ENCODE measurements at regions not wholly inside any gene's neighbourhood (a gene's known extent, or its start where the extent isn't known, plus 50 kb on each side); places are given as distances from the start of the nearest gene placed in this dataset.
A peak's percentile ranks its signal among the peaks of the same experiment; 100 is the strongest.
"Not testable (repeated sequence)": the region's sequence is repeated elsewhere in the genome, so short reads cannot be mapped to it uniquely, and the experiment has no call there.

DNA sequence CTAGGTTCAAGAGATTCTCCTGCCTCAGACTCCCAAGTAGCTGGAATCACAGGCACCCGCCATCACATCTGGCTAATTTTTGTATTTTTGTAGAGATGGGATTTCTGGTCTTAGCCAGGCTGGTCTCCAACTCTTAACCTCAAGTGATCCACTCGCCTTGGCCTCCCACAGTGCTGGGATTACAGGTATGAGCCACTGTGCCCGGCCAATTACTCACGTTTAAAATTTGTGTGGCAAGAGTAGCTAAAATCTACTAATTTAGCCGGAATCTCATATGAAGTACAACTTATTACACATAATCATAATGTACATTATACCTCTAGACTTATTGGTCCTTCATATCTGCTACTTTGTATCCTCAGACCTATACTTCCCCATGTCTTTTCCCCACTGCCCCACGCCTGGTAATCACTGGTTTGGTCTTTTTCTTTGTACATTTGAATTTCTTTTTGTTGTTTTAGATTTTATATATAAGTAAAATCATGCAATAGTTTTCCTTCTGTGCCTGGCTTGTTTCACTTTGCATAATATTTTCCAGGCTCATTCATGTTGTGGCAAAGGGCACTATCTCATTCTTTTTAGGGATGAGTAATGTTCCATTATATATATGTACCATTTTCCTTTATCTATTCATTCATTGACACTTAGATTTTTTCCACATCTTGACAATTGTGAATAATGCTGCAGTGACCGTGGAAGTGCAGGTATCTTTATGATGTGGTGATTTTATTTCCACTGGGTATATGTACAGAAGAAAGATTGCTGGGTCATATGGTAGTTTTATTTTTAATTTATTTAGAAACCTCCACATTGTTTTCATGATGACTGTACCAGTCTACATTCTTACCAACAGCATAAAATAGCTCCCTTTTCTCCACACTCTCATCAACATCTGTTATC, 605.0 kb upstream of the CBLB start:
- Mint-ChIP-seq H3K4me1 (ENCODE audit: low read depth) (peaks cover 19% of the 10 kb centered on the region), H3K9me3 (peaks cover 30% of the 10 kb centered on the region), H3K36me3 (ENCODE audit: insufficient read depth) (no peaks in the 10 kb centered on the region), H3K4me3 (no peak overlapping the region), H3K27me3 (ENCODE audit: low read depth) (no peaks in the 10 kb centered on the region)
- ATAC-seq, result peak; percentile 84 to 90
- no peak for DNase-seq

DNA sequence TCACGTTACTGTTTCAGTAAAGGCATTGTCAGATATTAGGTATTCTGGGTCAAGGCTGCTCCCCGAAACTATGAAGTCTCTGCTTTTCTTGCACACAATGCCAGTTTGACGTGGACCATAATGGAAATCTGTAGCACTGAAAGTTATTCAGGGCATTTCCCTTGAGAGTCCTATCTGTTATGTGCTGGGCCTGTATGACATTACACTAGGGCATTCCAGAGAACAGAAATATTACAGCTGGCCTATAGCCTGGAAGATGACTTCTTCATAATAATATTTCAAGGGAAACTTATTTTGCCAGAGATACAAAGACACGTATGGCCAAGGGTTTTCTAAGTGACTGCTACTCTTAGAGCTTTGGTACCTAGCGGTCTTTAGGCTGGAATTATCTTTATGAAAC, 613.6 kb upstream of the CBLB start:
- H3K4me1 Mint-ChIP-seq (ENCODE audit: low read depth), result no peaks in the 10 kb centered on the region
- H3K27me3 Mint-ChIP-seq (ENCODE audit: low read depth), result no peaks in the 10 kb centered on the region
- H3K36me3 Mint-ChIP-seq (ENCODE audit: insufficient read depth), result no peaks in the 10 kb centered on the region
- DNase-seq (no peak), ATAC-seq (no peak)
- H3K4me3 Mint-ChIP-seq, result no peak overlapping the region
- peaks cover 21% of the 10 kb centered on the region for H3K9me3 Mint-ChIP-seq

DNA sequence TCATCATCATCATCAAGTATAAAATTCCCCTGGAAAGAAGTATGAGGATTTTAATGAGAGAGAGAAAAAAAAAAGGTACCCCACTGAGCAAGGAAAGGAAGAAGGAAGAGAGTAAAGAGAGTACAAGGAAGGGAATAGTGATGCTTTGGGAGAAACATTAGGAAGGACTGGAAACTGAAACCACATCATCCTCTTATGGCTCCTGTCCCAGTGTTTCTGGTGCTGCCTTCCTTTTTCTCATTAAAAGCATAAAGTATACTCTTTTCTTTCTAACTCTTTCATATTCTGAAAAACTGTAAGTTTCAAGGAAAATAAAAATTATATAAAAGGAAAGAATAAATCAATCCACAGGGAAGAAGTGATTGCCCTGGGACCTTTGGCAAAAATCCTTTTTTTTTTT, 616.4 kb upstream of the CBLB start:
- H3K9me3 Mint-ChIP-seq, result no peaks in the 10 kb centered on the region
- H3K27me3 Mint-ChIP-seq (ENCODE audit: low read depth), result no peaks in the 10 kb centered on the region
- ATAC-seq, result no peak
- H3K36me3 Mint-ChIP-seq (ENCODE audit: insufficient read depth), result no peaks in the 10 kb centered on the region
- no peak overlapping the region for H3K4me3 Mint-ChIP-seq
- no peaks in the 10 kb centered on the region for H3K4me1 Mint-ChIP-seq (ENCODE audit: low read depth)
- no peak for DNase-seq

DNA sequence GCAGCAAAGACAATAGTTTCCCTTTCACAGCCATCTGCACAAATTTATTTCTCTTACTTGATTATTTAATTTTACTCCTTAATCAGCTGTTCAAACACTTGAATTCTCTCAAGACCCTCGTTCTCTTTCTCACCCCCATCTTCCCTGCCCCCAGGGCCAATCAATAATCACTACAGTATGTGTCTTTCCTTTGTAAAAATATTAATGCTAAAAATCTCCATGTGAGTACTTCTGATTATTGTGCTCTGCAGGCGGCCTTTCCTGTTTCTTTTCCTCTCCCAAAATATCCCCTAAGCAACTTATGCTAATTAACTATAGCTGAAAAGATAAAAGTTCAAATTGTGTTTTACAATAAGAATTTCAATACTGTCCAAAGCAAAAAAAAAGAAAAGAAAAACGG, 617.0 kb upstream of the CBLB start:
- H3K36me3 Mint-ChIP-seq (ENCODE audit: insufficient read depth), result no peaks in the 10 kb centered on the region
- no peaks in the 10 kb centered on the region for H3K27me3 Mint-ChIP-seq (ENCODE audit: low read depth)
- no peaks in the 10 kb centered on the region for H3K9me3 Mint-ChIP-seq
- DNase-seq (no peak), ATAC-seq (no peak)
- no peaks in the 10 kb centered on the region for H3K4me1 Mint-ChIP-seq (ENCODE audit: low read depth)
- H3K4me3 Mint-ChIP-seq, result no peak overlapping the region

DNA sequence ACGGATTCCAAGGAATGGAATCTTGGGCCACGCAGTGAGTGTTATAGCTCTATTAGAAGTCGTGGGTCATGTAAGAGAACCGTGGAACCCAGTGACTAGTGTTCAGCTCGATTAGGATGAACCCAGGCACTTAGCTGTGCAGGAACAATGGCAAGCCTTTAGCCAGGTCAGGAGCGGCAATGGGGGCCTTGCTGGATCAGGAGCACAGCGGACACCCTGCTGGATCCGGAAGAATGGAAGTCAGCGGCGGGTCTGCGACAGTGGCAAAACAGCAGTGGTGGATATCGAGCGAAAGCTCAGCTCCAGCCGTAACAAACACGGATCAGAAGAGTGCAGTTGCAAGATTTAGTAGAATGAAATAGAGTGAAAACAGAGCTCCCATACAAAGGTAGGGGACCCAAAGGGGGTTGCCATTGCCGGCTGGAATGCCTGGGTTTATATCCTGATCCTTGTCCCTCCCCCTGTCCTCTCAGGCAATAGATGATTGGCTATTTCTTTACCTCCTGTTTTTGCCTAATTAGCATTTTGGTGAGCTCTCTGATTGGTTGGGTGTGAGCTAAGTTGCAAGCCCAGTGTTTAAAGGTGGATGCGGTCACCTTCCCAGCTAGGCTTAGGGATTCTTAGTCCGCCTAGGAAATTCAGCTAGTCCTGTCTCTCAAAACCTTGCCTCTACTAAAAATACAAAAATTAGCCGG, 618.3 kb upstream of the CBLB start:
- not testable (repeated sequence) for H3K9me3 Mint-ChIP-seq; H3K27me3 Mint-ChIP-seq (ENCODE audit: low read depth); H3K4me3 Mint-ChIP-seq; ATAC-seq; H3K36me3 Mint-ChIP-seq (ENCODE audit: insufficient read depth); DNase-seq; H3K4me1 Mint-ChIP-seq (ENCODE audit: low read depth)

DNA sequence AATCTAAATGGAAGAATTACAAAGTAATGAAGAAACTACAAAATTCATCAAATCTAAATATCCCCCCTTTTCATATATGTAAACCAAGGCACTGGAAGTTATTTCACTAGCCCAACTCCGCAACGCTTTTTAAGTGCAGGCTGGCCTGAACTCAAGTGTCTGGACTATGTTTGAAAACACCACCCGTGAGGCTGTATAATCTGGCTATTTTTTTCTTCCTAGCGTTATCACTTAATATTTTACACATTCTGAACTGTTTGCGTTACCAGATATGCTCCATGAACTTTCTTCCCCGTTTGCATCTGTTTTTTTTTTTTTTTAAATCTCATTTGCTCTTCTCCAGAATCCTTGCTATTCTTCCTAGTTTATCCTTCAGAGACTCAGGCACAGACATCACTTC, 619.5 kb upstream of the CBLB start:
- no peaks in the 10 kb centered on the region for H3K9me3 Mint-ChIP-seq
- ATAC-seq, result no peak
- H3K27me3 Mint-ChIP-seq (ENCODE audit: low read depth), result no peaks in the 10 kb centered on the region

DNA sequence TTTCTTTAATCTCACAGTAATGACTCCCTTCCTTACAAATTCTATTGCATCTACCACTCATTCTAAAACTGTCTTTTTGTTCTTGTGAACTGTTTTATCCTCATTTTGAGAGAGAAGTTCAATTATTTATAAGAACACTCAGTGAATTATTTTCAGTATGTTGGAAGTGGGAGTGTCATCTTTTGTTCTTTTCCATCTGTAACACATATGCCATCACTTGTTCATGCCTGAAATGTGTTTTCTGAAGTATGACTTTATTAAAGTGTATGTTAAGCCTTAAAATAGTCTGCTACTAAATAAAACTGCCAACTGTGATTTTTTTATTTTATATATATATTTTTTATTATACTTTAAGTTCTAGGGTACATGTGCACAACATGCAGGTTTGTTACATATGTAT, 623.0 kb upstream of the CBLB start:
- Mint-ChIP-seq H3K4me1 (ENCODE audit: low read depth) (no peaks in the 10 kb centered on the region), H3K4me3 (no peak overlapping the region), H3K9me3 (no peaks in the 10 kb centered on the region), H3K27me3 (ENCODE audit: low read depth) (no peaks in the 10 kb centered on the region), H3K36me3 (ENCODE audit: insufficient read depth) (no peaks in the 10 kb centered on the region)
- no peak for DNase-seq
- ATAC-seq, result no peak

More for the DNA sequence above, 619.5 kb upstream of the CBLB start:
- no peaks in the 10 kb centered on the region for H3K36me3 Mint-ChIP-seq (ENCODE audit: insufficient read depth)
- no peak for DNase-seq
- no peak overlapping the region for H3K4me3 Mint-ChIP-seq
- no peaks in the 10 kb centered on the region for H3K4me1 Mint-ChIP-seq (ENCODE audit: low read depth)

DNA sequence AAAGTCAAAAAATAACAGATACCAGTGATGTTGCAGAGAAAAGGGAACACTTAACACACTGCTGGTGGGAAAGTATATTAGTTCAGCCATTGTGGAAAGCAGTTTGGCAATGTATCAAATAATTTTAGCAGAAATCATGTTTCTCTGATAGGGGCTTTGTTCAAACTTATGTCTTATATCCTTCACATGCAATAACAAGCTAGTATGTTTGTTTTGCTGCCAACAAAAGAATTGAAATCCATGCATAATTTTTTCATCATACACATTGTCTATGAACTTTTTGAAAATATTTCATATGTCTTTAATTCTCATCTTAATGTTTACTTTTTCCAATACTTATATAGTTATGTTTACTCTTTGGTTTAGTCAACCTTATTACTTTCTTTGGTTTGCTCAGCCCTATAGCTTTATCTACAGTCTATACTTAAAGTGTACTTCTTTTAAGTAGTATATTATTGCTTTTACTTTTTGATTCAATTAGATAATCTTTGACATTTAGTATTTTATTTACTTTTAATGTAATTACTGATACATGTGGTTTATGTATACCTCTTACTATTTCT, 639.6 kb upstream of the CBLB start:
- H3K36me3 Mint-ChIP-seq (ENCODE audit: insufficient read depth), result no peaks in the 10 kb centered on the region
- no peak overlapping the region for H3K4me3 Mint-ChIP-seq
- ATAC-seq (no peak), DNase-seq (no peak)
- H3K4me1 Mint-ChIP-seq (ENCODE audit: low read depth), result no peaks in the 10 kb centered on the region
- no peaks in the 10 kb centered on the region for H3K27me3 Mint-ChIP-seq (ENCODE audit: low read depth)
- no peaks in the 10 kb centered on the region for H3K9me3 Mint-ChIP-seq

DNA sequence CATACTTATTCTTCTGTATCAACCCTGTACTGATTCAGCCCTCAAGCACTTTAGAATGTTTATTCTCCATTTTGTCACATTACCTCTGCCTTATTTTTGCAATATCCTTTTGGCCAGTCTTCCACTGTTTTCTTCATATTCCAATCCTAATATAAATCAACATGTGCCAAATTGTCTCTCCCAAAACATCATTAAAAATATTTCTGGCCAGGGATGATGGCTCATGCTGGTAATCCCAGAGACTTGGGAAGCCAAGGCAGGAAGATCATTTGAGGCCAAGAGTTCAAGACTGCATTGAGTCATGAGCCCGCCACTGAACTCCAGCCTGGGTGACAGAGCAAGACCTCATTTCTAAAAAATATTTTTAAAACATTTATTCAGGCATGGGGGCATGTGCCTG, 641.4 kb upstream of the CBLB start:
- Mint-ChIP-seq H3K9me3 (no peaks in the 10 kb centered on the region), H3K4me1 (ENCODE audit: low read depth) (no peaks in the 10 kb centered on the region), H3K36me3 (ENCODE audit: insufficient read depth) (no peaks in the 10 kb centered on the region), H3K4me3 (no peak overlapping the region), H3K27me3 (ENCODE audit: low read depth) (no peaks in the 10 kb centered on the region)
- DNase-seq (no peak), ATAC-seq (no peak)

DNA sequence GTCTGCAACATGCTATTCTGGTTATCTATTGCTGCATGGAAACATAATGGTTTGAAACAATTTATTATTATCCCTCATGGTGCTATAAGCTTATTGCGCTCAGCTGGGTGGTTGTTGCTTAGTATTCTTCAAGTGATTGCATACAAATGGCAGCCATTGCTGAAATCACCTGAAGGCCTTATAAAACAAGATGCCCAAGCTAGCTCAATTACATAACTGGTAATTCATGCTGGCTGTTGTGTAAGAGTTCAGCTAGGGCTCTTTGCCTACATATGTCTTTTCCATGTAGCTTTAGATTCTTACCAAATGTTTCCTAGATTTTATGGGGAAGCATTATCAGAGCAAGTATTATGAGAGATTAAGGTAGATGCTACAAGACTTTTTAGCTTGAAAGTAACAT, 644.0 kb upstream of the CBLB start:
- no peaks in the 10 kb centered on the region for H3K27me3 Mint-ChIP-seq (ENCODE audit: low read depth)
- no peak for ATAC-seq

DNA sequence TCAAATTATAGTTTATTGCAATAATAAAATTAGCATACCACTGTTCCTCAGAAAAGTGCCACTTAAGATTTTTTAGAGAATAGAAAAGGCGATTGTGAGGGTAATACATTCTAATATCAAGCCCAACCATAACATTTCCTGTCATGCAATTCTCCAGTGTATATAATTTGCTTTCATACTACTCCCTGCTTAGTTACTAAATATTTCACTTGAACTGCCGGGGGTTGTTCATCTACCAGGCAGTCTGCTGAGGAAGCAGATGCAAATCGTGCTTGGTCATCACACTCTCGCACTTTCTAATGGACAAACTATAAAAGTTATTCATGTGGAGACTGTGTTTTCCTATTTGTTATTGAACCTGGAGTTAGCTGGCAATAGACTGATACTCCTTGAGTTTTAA, 645.6 kb upstream of the CBLB start:
- H3K4me3 Mint-ChIP-seq, result no peak overlapping the region
- ATAC-seq (no peak), DNase-seq (no peak)
- no peaks in the 10 kb centered on the region for H3K9me3 Mint-ChIP-seq
- H3K27me3 Mint-ChIP-seq (ENCODE audit: low read depth), result no peaks in the 10 kb centered on the region
- H3K4me1 Mint-ChIP-seq (ENCODE audit: low read depth), result no peaks in the 10 kb centered on the region
- H3K36me3 Mint-ChIP-seq (ENCODE audit: insufficient read depth), result no peaks in the 10 kb centered on the region

More for the DNA sequence above, 644.0 kb upstream of the CBLB start:
- H3K4me3 Mint-ChIP-seq, result no peak overlapping the region
- H3K4me1 Mint-ChIP-seq (ENCODE audit: low read depth), result no peaks in the 10 kb centered on the region
- no peak for DNase-seq
- no peaks in the 10 kb centered on the region for H3K36me3 Mint-ChIP-seq (ENCODE audit: insufficient read depth)
- H3K9me3 Mint-ChIP-seq, result no peaks in the 10 kb centered on the region

DNA sequence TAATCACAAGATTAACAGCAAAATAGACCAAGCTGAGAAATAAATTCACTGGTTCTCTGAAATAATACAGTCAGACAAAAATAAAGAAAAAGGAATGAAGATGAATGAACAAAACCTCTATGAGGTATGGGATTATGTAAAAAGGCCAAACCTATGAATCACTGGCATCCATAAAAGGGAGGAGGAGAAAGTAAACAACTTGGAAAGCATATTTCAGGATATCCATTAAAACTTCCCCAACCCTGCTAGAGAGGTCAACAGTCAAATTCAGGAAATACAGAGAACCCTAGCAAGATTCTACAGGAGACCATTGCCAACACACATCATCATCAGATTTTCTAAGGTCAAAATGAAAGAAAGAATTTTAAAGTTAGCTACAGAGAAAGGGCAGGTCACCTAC, 649.7 kb upstream of the CBLB start:
- Mint-ChIP-seq H3K9me3 (no peaks in the 10 kb centered on the region), H3K36me3 (ENCODE audit: insufficient read depth) (no peaks in the 10 kb centered on the region), H3K27me3 (ENCODE audit: low read depth) (no peaks in the 10 kb centered on the region), H3K4me3 (no peak overlapping the region), H3K4me1 (ENCODE audit: low read depth) (no peaks in the 10 kb centered on the region)
- ATAC-seq (no peak), DNase-seq (no peak)

DNA sequence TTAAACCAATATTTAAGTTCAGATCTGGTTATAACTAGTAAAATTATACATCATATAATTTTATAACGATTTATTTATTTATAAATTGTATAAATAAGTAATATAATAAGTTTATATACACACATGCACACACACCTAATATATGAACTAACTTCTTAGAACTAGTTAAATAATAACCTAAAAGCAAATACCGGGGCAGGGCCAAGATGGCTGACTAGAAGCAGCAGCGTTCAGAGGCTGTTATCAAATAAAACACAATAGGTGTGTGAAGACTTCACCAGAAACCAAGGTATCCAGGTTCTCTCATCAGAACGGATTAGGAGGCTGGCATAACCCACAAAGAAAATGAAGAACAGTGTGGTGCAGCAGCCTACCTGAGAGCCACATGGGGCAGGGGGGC, 653.6 kb upstream of the CBLB start:
- peaks cover 7% of the 10 kb centered on the region for H3K9me3 Mint-ChIP-seq
- no peaks in the 10 kb centered on the region for H3K27me3 Mint-ChIP-seq (ENCODE audit: low read depth)
- no peak for DNase-seq
- no peaks in the 10 kb centered on the region for H3K4me1 Mint-ChIP-seq (ENCODE audit: low read depth)
- H3K36me3 Mint-ChIP-seq (ENCODE audit: insufficient read depth), result no peaks in the 10 kb centered on the region
- no peak for ATAC-seq
- no peak overlapping the region for H3K4me3 Mint-ChIP-seq

DNA sequence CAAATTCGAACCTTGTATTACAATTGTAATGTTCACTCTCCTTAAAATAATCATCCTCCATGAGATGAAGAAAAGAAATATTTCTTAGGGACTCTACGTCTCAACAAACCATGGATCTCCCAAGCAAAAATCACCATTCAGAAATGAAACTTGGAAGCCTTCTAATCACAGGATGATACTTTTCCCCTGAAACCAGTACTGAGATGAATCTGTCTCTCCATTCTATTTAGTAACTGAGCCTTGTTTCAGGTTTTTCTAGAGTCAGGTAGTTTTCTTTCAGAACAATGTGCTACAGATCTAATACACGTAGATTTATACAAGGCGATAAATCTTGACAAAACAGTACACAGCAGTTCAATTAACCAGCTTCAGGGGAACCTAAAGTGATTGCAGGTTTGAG, 660.1 kb upstream of the CBLB start:
- Mint-ChIP-seq H3K9me3 (peaks cover 7% of the 10 kb centered on the region), H3K36me3 (ENCODE audit: insufficient read depth) (peaks cover 2% of the 10 kb centered on the region), H3K27me3 (ENCODE audit: low read depth) (no peaks in the 10 kb centered on the region), H3K4me1 (ENCODE audit: low read depth) (peaks cover 14% of the 10 kb centered on the region), H3K4me3 (no peak overlapping the region)
- ATAC-seq (no peak), DNase-seq (no peak)

DNA sequence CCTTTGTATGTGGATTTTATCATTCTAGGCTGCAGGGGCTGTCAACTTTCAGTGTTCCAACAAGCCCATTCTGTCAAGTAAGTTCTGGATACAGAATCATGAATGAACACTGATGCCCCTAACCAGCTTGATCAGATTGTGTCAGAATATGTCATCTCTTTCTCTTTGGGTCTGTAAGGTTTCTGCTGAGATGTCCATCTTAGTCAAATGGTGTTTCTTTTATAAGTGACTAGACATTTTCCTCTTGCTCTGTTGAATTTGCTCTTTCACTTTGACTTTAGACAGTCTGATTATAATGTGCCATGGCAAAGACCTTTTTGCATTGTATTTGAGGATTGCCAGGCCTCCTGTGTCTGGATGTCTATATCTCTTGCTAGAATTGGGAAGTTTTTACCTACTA, 660.9 kb upstream of the CBLB start:
- no peaks in the 10 kb centered on the region for H3K27me3 Mint-ChIP-seq (ENCODE audit: low read depth)
- no peak overlapping the region for H3K4me3 Mint-ChIP-seq
- H3K9me3 Mint-ChIP-seq, result peaks cover 10% of the 10 kb centered on the region
- H3K4me1 Mint-ChIP-seq (ENCODE audit: low read depth), result peaks cover 21% of the 10 kb centered on the region
- no peak for DNase-seq
- peak; percentile 30 to 51 for ATAC-seq
- peaks cover 2% of the 10 kb centered on the region for H3K36me3 Mint-ChIP-seq (ENCODE audit: insufficient read depth)

Data from activated T-cell treated with anti-CD3 and anti-CD28 coated beads, Interleukin-2, amount 50 U/mL, for 4 hours (primary cell).